GM06990 (cell line): ENCODE measurements at regions not wholly inside any gene's neighbourhood (a gene's known extent, or its start where the extent isn't known, plus 50 kb on each side); places are given as distances from the start of the nearest gene placed in this dataset.

Experiments
- DNase-seq: peaks from one replicate; pipeline ENCODE4 v3.0.0-alpha.2; 2011; ENCODE audit not compliant: insufficient read length; ENCODE audit errors: extremely low read depth
- H3K27me3 ChIP-seq: replicated peaks from 2 replicates; pipeline ENCODE4 v1.6.0; 2011; ENCODE audit warnings: low read length; ENCODE audit not compliant: control insufficient read depth, insufficient read depth
- H3K36me3 ChIP-seq: 2 replicates; pipeline ENCODE4 v1.5.1; 2011; ENCODE audit warnings: low read length; ENCODE audit not compliant: control insufficient read depth, insufficient read depth
- H3K4me3 ChIP-seq: replicated peaks from 2 replicates; pipeline ENCODE4 v1.5.1; 2011; ENCODE audit warnings: low read depth, mild to moderate bottlenecking, control low read depth, low read length
- TF ChIP-seq, protein P1 (sequence below): IDR thresholded peaks from 2 replicates; pipeline ENCODE4 v1.5.1; 2011; ENCODE audit warnings: low read length, control low read depth, mild to moderate bottlenecking, inconsistent platforms; ENCODE audit not compliant: insufficient read depth, poor library complexity, severe bottlenecking

DNA sequence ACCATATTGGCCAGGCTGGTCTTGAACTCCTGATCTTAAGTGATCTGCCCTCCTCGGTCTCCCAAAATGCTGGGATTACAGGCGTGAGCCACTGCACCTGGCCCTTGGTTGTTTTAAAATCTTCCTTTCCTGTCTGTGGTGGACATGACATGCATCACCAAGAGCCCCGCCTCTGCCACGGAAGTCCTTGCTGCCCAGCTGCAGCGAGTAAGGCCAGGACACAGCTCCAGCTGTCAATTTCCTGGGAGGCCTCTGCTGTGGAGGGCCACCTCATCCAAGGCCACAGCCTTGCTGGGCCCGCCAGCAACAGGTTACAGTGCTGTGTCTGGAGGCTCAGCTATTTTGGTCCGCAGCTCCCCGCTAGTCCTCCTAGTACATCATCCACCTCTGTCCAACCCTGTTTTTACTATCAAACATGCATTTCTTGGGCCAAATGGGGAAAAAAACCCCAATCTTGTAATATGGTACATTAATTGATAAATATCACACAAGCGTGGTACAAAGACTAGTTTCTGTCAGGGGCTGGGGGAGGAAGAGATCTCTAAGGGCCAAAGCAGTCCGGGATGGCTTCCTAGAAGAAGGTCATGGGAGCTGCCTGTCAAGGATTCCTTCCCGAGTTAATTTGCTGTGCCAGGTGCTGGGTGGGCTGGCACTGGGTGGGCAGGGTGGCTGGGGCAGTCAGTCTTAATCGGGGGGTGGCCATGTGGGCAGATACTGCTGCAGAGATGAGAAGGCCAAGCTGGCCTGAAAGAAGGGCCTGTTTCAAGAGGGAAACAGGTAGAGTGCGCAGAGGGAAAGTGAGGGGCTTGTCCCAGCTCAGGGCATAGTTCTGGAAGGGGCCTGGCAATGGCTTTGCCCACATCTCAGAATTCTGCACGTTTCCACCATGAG lies 100.5 kb downstream of the INHBB start:
- Histone ChIP-seq H3K4me3 (no peak overlapping the region), H3K27me3 (no peaks in the 10 kb centered on the region; the same call in none of the 2 replicates)
- DNase-seq: no peak

DNA sequence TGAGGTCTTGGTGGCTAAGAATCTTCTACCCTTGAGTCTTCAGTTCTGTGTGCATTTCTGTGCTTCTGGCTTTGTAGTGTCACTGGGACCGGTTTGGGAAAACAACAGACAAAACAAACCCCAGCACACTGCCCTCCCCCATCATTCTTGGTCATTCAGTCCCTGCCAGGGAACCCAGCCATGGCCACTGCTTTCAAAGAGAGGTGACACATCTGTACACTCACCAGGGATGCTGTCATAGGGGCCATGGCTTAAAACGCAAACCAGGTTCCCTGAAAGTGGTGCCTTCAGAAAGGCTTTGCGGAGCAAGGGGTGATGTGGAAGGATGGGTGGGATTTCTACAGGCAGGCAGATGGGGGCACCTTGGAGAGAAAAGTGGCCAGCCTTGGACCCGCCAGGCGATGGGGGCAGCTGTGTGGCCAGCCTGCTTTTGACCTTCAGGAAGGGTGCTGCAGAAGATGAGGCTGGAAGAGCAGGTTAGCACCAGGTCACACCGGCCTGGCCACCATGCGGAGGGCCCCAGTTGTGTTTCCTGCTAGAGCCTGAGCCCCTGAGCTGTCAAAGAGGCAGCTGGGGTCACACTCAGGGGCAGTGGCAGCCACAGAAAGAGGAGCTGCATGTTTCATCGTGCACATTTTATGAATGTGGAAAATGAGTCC lies 101.3 kb downstream of the INHBB start:
- Histone ChIP-seq H3K36me3 (no peaks in the 10 kb centered on the region), H3K27me3 (no peaks in the 10 kb centered on the region; the same call in none of the 2 replicates), H3K4me3 (no peak overlapping the region)
- TF ChIP-seq, protein P1, sequence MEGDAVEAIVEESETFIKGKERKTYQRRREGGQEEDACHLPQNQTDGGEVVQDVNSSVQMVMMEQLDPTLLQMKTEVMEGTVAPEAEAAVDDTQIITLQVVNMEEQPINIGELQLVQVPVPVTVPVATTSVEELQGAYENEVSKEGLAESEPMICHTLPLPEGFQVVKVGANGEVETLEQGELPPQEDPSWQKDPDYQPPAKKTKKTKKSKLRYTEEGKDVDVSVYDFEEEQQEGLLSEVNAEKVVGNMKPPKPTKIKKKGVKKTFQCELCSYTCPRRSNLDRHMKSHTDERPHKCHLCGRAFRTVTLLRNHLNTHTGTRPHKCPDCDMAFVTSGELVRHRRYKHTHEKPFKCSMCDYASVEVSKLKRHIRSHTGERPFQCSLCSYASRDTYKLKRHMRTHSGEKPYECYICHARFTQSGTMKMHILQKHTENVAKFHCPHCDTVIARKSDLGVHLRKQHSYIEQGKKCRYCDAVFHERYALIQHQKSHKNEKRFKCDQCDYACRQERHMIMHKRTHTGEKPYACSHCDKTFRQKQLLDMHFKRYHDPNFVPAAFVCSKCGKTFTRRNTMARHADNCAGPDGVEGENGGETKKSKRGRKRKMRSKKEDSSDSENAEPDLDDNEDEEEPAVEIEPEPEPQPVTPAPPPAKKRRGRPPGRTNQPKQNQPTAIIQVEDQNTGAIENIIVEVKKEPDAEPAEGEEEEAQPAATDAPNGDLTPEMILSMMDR: no peak
- DNase-seq: no peak

More for the DNA sequence above, 100.5 kb downstream of the INHBB start:
- TF ChIP-seq, protein P1: no peak
- no peaks in the 10 kb centered on the region for H3K36me3 ChIP-seq

DNA sequence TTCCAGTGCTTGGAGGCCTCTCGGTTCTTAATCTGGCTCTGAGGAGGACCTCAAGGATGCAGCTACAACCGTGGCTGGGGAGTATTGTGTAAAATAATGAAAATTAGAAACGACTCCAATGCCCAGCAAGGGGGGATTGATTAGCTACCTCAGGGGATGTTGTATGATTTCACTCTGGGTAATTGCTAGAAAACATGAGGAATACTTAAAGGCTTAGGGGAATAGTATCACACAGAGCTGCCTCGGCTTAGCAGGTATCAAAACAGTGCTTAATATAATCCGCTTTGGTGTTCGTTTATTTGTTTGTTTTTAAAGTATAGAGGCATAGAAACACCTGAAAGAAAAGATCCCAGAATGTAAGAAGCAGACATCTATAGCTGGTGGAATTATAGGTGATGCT lies 102.5 kb downstream of the INHBB start:
- Histone ChIP-seq H3K4me3 (no peak overlapping the region), H3K36me3 (no peaks in the 10 kb centered on the region), H3K27me3 (no peaks in the 10 kb centered on the region; the same call in 1 of the 2 replicates)
- TF ChIP-seq, protein P1: no peak
- DNase-seq: no peak

DNA sequence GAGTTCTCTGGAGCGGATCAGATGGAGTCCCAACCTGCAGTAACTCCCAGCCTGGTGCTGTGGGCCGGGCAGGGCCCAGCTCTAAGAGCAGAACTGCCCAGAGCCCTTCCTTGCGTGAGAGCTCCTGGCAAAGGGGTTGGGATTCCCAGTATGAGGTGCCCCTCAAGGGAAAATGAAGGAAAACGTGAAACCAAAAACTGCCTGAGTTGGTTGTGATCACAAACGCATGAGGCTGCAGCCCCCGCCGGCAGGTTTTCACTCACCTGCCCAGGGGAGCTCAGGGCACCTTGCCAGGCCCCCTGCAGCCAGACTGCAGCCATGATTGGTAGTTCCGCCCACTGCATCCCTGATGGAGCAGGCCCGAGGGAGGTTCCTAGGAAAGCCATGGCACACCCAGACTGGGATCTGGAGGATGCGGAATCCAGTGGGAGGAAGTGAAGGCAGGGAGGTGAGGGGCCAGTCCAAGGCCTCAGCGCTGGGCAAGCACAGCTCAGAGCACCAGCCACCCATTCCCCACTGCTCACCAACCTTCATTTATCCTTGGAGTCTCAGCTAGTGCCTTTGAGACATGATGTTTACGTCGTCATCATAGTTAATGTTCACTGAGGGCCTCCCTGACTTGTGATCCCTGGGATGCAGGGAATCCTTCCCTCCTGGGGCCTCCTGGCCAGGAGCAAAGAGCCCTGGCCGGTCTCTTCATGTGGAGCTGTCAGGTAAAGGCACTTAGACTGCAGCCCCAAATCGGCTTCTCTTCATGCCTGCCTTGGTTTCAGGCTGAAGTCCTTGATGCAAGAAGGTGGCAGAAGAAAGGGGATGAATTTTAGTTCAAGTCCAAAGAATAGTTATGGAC lies 103.2 kb downstream of the INHBB start:
- TF ChIP-seq, protein P1: no peak
- H3K27me3 ChIP-seq: no peaks in the 10 kb centered on the region; the same call in 1 of the 2 replicates
- DNase-seq: no peak
- no peaks in the 10 kb centered on the region for H3K36me3 ChIP-seq
- no peak overlapping the region for H3K4me3 ChIP-seq

DNA sequence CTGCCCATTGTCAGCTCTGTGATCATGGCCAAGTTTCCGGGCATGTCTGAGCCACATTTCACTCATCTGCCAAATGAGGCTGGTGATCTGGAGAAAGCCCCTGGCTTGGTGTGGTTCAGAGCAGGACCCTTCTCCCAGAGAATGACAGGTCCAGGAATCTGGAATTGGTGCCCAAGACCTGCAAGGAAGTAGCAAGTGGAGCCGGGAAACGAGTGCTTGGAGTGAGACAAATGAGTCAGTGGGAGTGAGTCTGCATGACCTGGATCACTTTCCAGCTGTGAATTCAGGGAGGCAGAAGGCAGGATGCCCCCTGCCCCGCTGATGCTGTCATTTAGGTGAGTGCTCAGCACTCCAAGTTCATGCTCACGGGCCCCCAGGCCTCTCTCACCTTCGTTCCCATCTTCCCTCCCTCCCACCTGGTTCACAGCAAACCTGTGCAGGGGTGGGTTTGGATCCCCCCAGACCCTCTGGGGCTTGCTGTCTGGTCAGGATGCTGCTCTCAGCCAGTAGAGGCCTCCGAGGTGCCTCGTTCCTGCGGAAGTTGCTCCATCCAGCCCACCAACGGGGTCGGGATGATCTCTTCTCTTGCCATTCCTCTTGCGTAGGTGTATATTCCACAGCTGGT lies 104.4 kb downstream of the INHBB start:
- no peak for DNase-seq
- Histone ChIP-seq H3K27me3 (no peaks in the 10 kb centered on the region; the same call in 1 of the 2 replicates), H3K36me3 (no peaks in the 10 kb centered on the region), H3K4me3 (no peak overlapping the region)
- TF ChIP-seq, protein P1: no peak
